ENCODE measurements at regions not wholly inside any gene's neighbourhood (a gene's known extent, or its start where the extent isn't known, plus 50 kb on each side); places are given as distances from the start of the nearest gene placed in this dataset.

- Histone ChIP-seq H3K9ac (ENCODE audit: insufficient read depth, low read length, poor library complexity, severe bottlenecking) (no peak overlapping the region), H3K27ac (ENCODE audit: low read depth in 1 of 2, low read length in 2 of 2) (no peak overlapping the region), H3K4me2 (replicated peaks; ENCODE audit: extremely low read depth, low read length, poor library complexity, severe bottlenecking) (no peak overlapping the region), H4K20me1 (ENCODE audit: insufficient read depth, low read length) (no peaks in the 10 kb centered on the region), H3K9me3 (replicated peaks in 1 of 2; ENCODE audit: control insufficient read depth in 1 of 2, insufficient read depth in 1 of 2, low read length in 2 of 2) (no peaks in the 10 kb centered on the region), H3K4me1 (ENCODE audit: control insufficient read depth in 1 of 2, insufficient read depth in 2 of 2, low read length in 2 of 2) (no peaks in the 10 kb centered on the region), H3K79me2 (ENCODE audit: insufficient read depth, low read length) (no peaks in the 10 kb centered on the region), H3K4me3 (replicated peaks in 1 of 3; ENCODE audit: low read depth in 2 of 3, low read length in 3 of 3) (no peak overlapping the region), H3K36me3 (replicated peaks in 1 of 2; ENCODE audit: control insufficient read depth in 1 of 2, insufficient read depth in 2 of 2, low read length in 2 of 2) (no peaks in the 10 kb centered on the region), H2AFZ (ENCODE audit: insufficient read depth, low read depth, low read length, poor library complexity, severe bottlenecking) (no peak overlapping the region), H3K27me3 (ENCODE audit: control insufficient read depth in 2 of 2, insufficient read depth in 2 of 2, low read length in 2 of 2) (no peaks in the 10 kb centered on the region)
- no peaks in the 10 kb centered on the region for H3K9me3 Mint-ChIP-seq
- H3K27ac Mint-ChIP-seq, result no peak overlapping the region
- DNase-seq, result no peak
- H3K36me3 Mint-ChIP-seq, result no peaks in the 10 kb centered on the region
- no CpG with 5 or more reads among the region's 1 CpG for WGBS (ENCODE audit: insufficient coverage)
- intact Hi-C loops (cut with micrococcal nuclease), result no loop called here
- H3K27me3 Mint-ChIP-seq (ENCODE audit: low read depth in 3 of 3), result peaks cover 0 to 2% (median 2%) of the 10 kb centered on the region in 3 donors
- no peaks in the 10 kb centered on the region for H3K4me1 Mint-ChIP-seq
- H3K4me3 Mint-ChIP-seq, result no peak overlapping the region
- no peak for TF ChIP-seq CTCF (IDR thresholded peaks at IDR 0.05)
These were observed 204.6 kb upstream of the HEY2 start for GRCh38 chr6:125544819-125545218.

DNA sequence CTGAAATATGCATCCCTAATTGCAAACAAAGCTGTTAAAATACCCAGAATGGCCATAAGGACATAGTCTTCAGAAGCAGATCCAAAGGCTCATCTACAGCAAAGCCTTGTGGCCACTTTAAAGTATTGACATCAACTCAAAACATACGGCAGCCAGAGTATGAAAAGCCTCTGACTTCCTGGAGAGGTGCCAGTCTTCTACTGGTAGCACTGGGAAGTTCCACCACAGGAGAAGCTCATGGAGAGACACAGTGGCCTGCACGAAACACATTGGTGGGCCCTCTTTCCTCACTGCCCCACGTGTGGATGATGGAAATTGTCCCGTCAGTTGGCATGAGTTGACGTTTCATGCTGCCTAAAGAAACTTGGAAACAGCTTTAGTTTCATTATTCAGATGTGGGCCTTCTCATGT lies 202.6 kb upstream of the HEY2 start:
- Mint-ChIP-seq H3K27ac (no peak overlapping the region), H3K4me3 (no peak overlapping the region), H3K4me1 (no peaks in the 10 kb centered on the region), H3K27me3 (ENCODE audit: low read depth in 3 of 3) (peaks cover 0 to 2% (median 0%) of the 10 kb centered on the region in 3 donors), H3K9me3 (peaks cover 0 to 1% (median 0%) of the 10 kb centered on the region in 7 donors), H3K36me3 (no peaks in the 10 kb centered on the region)
- Histone ChIP-seq H3K27ac (ENCODE audit: low read depth in 1 of 2, low read length in 2 of 2) (no peak overlapping the region), H3K9me3 (replicated peaks in 1 of 2; ENCODE audit: control insufficient read depth in 1 of 2, insufficient read depth in 1 of 2, low read length in 2 of 2) (no peaks in the 10 kb centered on the region), H3K79me2 (ENCODE audit: insufficient read depth, low read length) (no peaks in the 10 kb centered on the region), H3K36me3 (replicated peaks in 1 of 2; ENCODE audit: control insufficient read depth in 1 of 2, insufficient read depth in 2 of 2, low read length in 2 of 2) (no peaks in the 10 kb centered on the region), H3K4me1 (ENCODE audit: control insufficient read depth in 1 of 2, insufficient read depth in 2 of 2, low read length in 2 of 2) (no peaks in the 10 kb centered on the region), H3K27me3 (ENCODE audit: control insufficient read depth in 2 of 2, insufficient read depth in 2 of 2, low read length in 2 of 2) (no peaks in the 10 kb centered on the region), H2AFZ (ENCODE audit: insufficient read depth, low read depth, low read length, poor library complexity, severe bottlenecking) (no peak overlapping the region), H3K4me2 (replicated peaks; ENCODE audit: extremely low read depth, low read length, poor library complexity, severe bottlenecking) (no peak overlapping the region), H4K20me1 (ENCODE audit: insufficient read depth, low read length) (no peaks in the 10 kb centered on the region), H3K9ac (ENCODE audit: insufficient read depth, low read length, poor library complexity, severe bottlenecking) (no peak overlapping the region), H3K4me3 (replicated peaks in 1 of 3; ENCODE audit: low read depth in 2 of 3, low read length in 3 of 3) (no peak overlapping the region)
- 88% methylated on average over 4 of the region's 5 CpGs for WGBS (ENCODE audit: insufficient coverage)
- TF ChIP-seq CTCF (IDR thresholded peaks at IDR 0.05), result no peak
- no peak for DNase-seq
- intact Hi-C loops (cut with micrococcal nuclease), result no loop called here
